ENCODE measurements at regions not wholly inside any gene's neighbourhood (a gene's known extent, or its start where the extent isn't known, plus 50 kb on each side); places are given as distances from the start of the nearest gene placed in this dataset.

- TF ChIP-seq YY1 (IDR thresholded peaks at IDR 0.05; ENCODE audit: insufficient read depth, insufficient read length) (no peak), SUZ12 (IDR thresholded peaks at IDR 0.05; ENCODE audit: extremely low read depth, insufficient read depth, insufficient read length) (no peak)
Observed at GRCh38 chr4:30122711-30123110, 597.5 kb upstream of the PCDH7 start.
